ENCODE measurements at regions not wholly inside any gene's neighbourhood (a gene's known extent, or its start where the extent isn't known, plus 50 kb on each side); places are given as distances from the start of the nearest gene placed in this dataset.
A peak's percentile ranks its signal among the peaks of the same experiment; 100 is the strongest.

GRCh38 chr14:34029921-34030334, 79.1 kb upstream of the EGLN3 start:
- no peaks in the 10 kb centered on the region for H4K20me1 ChIP-seq (replicated peaks; ENCODE audit: control insufficient read depth, insufficient read depth, low read length)
- H3K79me2 ChIP-seq (ENCODE audit: control insufficient read depth, insufficient read depth, low read length) = no peaks in the 10 kb centered on the region
- H2AFZ ChIP-seq (ENCODE audit: low read depth, low read length) = peak overlapping the region; percentile 56
- H3K27me3 ChIP-seq (ENCODE audit: control insufficient read depth in 2 of 2, insufficient read depth in 2 of 2, low read length in 2 of 2) = no peaks in the 10 kb centered on the region; a peak in 1 of 5 replicates
- intact Hi-C loops (cut with micrococcal nuclease) (loop anchor here (5.0 kb wide), 2 partner anchors 67 to 68 kb away; no protein-coding TSS in a partner anchor), in situ Hi-C loops (cut with MboI) (no loop called here)
- H3K27ac ChIP-seq (ENCODE audit: extremely low read depth, low read depth, low read length) = peak overlapping the region; percentile 41; the same call in 1 of the 3 replicates
- no TSS peak for BruUV-seq (replicated peaks)
- ChIA-PET CTCF (ENCODE audit: low intra/inter-chr PET ratio) (no interaction called here), POLR2A (interaction anchor here (0.8 to 1.4 kb wide), 3 partner anchors 9 to 14 kb away, joined by 3 to 6 read pairs (median 4); no protein-coding TSS in a partner anchor)
- ATAC-seq (peak; percentile 73), DNase-seq (ENCODE audit: extremely low read depth in 1 of 4, low spot score in 3 of 4) (peak; percentile 32 to 58 (median 52)), FAIRE-seq (peak; percentile 19)
- H3K4me2 ChIP-seq (ENCODE audit: insufficient read depth, low read length) = peak overlapping the region; percentile 28; the same call in 1 of the 2 replicates
- no peaks in the 10 kb centered on the region for H3K9me3 ChIP-seq (replicated peaks; ENCODE audit: control insufficient read depth, insufficient read depth, low read depth, low read length)
- no peak overlapping the region for H3K4me3 ChIP-seq
- no peaks in the 10 kb centered on the region for H3K36me3 ChIP-seq (ENCODE audit: control insufficient read depth, insufficient read depth, low read length)
- H3K4me1 ChIP-seq (replicated peaks in 1 of 2; ENCODE audit: control insufficient read depth in 2 of 2, insufficient read depth in 2 of 2, low read length in 2 of 2) = peaks cover 0 to 18% of the 10 kb centered on the region in 2 experiments; a peak in 3 of 5 replicates
- no peaks in the 10 kb centered on the region for H3K9me1 ChIP-seq (ENCODE audit: control insufficient read depth, insufficient read depth, low read length)
- H3K9ac ChIP-seq (ENCODE audit: insufficient read depth in 1 of 2, low read depth in 2 of 2, low read length in 2 of 2) = peak overlapping the region; percentile 13 to 72; a peak in 2 of 4 replicates
- 3% methylated on average over 5 of the region's 6 CpGs for WGBS (ENCODE audit: insufficient coverage, low coverage, missing lambda C conversion rate)
- TF ChIP-seq KAT7 (CRISPR knock-in tag; IDR thresholded peaks at IDR 0.05; ENCODE audit: borderline replicate concordance) (no peak), ZBTB40 (IDR thresholded peaks at IDR 0.05) (no peak), ZBTB40 (CRISPR knock-in tag; IDR thresholded peaks at IDR 0.05) (no peak), NCOR1 (IDR thresholded peaks at IDR 0.05) (0 out of 2 replicates have a peak, but pooled peaks have one; percentile 17), CHD1 (IDR thresholded peaks at IDR 0.05; ENCODE audit: low read length) (no peak), SETDB1 (IDR thresholded peaks at IDR 0.05; ENCODE audit: low read length) (no peak), TCF3 (CRISPR knock-in tag; IDR thresholded peaks at IDR 0.05) (no peak), THRB (CRISPR knock-in tag; conservative IDR thresholded peaks at IDR 0.05) (no peak), ZC3H8 (IDR thresholded peaks at IDR 0.05) (no peak), TRIM28 (IDR thresholded peaks at IDR 0.05) (no peak), XRCC3 (IDR thresholded peaks at IDR 0.05) (no peak), HMG20B (CRISPR knock-in tag; IDR thresholded peaks at IDR 0.05) (no peak)
- TF ChIP-seq, protein P1, sequence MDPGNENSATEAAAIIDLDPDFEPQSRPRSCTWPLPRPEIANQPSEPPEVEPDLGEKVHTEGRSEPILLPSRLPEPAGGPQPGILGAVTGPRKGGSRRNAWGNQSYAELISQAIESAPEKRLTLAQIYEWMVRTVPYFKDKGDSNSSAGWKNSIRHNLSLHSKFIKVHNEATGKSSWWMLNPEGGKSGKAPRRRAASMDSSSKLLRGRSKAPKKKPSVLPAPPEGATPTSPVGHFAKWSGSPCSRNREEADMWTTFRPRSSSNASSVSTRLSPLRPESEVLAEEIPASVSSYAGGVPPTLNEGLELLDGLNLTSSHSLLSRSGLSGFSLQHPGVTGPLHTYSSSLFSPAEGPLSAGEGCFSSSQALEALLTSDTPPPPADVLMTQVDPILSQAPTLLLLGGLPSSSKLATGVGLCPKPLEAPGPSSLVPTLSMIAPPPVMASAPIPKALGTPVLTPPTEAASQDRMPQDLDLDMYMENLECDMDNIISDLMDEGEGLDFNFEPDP (CRISPR knock-in tag; IDR thresholded peaks at IDR 0.05) = no peak

All from K562 (cell line).